Skeletal muscle tissue (tissue), 3 donors: ENCODE measurements at regions not wholly inside any gene's neighbourhood (a gene's known extent, or its start where the extent isn't known, plus 50 kb on each side); places are given as distances from the start of the nearest gene placed in this dataset.

Experiments used
- H3K27ac ChIP-seq: one replicate; pipeline ENCODE4 v1.7.0; 2013; ENCODE audit warnings: mild to moderate bottlenecking, low read depth, low read length, inconsistent platforms
- H3K27me3 ChIP-seq, 3 donors: one replicate each; pipeline ENCODE4 v1.7.0; 2013; ENCODE audit warnings: low read length in 3 of 3; ENCODE audit not compliant: control insufficient read depth in 3 of 3, insufficient read depth in 3 of 3
- H3K36me3 ChIP-seq, 3 donors: one replicate each; pipeline ENCODE4 v1.7.0; 2013; ENCODE audit warnings: low read length in 3 of 3; ENCODE audit not compliant: control insufficient read depth in 3 of 3, insufficient read depth in 3 of 3
- H3K4me1 ChIP-seq, 3 donors: one replicate each; pipeline ENCODE4 v1.7.0; 2013; ENCODE audit warnings: low read length in 3 of 3, mild to moderate bottlenecking in 3 of 3; ENCODE audit not compliant: control insufficient read depth in 3 of 3, insufficient read depth in 3 of 3
- H3K4me3 ChIP-seq, 3 donors: one replicate each; pipeline ENCODE4 v1.7.0; 2013; ENCODE audit warnings: low read length in 3 of 3
- H3K9ac ChIP-seq, 3 donors: one replicate each; pipeline ENCODE4 v1.7.0; 2013; ENCODE audit warnings: low read length in 3 of 3, mild to moderate bottlenecking in 3 of 3, moderate library complexity in 2 of 3, low read depth in 1 of 3
- H3K9me3 ChIP-seq, 3 donors: one replicate each; pipeline ENCODE4 v1.7.0; 2013; ENCODE audit warnings: low read length in 3 of 3; ENCODE audit not compliant: control insufficient read depth in 3 of 3
- donor health status: Osteomylitis.

DNA sequence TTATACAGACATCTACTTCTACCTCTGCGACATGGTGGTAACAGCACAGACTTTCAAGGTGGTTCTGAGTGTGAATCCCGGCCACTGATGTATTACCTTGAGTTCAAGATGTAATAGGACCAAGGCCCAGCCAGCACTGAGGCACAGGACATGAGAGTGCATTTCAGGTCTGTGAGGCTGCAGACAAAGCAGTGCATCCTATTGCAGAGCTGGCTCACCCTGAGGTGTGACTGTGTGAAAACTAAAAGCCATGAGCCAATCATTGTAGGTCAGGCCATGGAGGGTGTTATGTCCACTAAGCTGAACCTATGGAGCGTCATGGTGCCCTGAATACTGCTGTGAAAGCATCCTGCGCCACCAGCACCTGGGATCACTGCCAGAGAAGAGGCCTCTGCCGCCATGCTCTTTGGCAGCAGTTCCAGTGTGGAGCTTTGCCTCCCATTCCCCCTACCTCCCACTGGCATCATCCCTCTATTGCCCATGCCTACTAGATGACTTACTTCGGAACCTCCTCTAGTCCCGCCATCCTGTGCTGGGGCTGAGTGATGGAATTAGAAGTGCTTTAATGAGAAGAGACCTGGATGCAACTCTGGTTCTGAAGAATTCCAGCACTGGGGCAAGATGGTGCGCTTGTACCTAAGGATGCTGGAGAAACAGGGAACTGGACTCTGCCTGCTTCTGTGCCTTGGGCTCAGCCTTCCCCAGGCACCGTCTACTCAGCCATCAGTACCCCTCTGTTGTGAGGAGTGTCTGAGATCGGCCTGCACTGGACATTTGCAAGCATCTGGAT is 112.0 kb upstream of the RMDN2 start:
- Histone ChIP-seq H3K9ac (no peak overlapping the region), H3K36me3 (no peaks in the 10 kb centered on the region), H3K27ac (no peak overlapping the region), H3K27me3 (no peaks in the 10 kb centered on the region), H3K9me3 (no peaks in the 10 kb centered on the region), H3K4me3 (no peak overlapping the region), H3K4me1 (peaks cover 0 to 7% (median 0%) of the 10 kb centered on the region in 3 donors)

- Histone ChIP-seq H3K4me3 (no peak overlapping the region), H3K9me3 (no peaks in the 10 kb centered on the region), H3K4me1 (no peaks in the 10 kb centered on the region), H3K27ac (no peak overlapping the region), H3K27me3 (no peaks in the 10 kb centered on the region), H3K9ac (no peak overlapping the region), H3K36me3 (no peaks in the 10 kb centered on the region)
Measured at GRCh38 chr2:37816036-37816435, 109.1 kb upstream of the RMDN2 start.

DNA sequence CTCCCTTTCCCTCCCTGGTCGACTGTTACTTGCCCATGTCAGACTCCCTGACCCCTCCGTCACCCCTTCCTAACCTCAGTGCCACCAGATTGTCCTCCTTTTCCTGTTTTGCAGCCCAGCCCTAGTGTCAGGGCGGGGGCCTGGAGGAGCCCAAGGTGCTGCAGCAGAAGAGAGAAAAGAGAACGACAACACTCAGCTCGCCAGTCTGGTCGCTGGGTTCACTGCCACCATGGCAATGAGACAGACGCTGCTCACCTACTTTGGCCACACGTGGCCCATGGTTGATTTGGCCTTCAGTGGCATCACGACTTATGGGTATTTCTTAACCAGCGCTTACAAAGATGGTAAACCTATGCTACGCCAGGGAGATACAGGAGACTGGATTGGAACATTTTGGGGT is 108.4 kb upstream of the RMDN2 start:
- Histone ChIP-seq H3K4me1 (no peaks in the 10 kb centered on the region), H3K9me3 (no peaks in the 10 kb centered on the region), H3K27me3 (no peaks in the 10 kb centered on the region), H3K4me3 (no peak overlapping the region), H3K36me3 (no peaks in the 10 kb centered on the region), H3K9ac (no peak overlapping the region), H3K27ac (no peak overlapping the region)

- Histone ChIP-seq H3K4me3 (no peak overlapping the region), H3K36me3 (no peaks in the 10 kb centered on the region), H3K27ac (no peak overlapping the region), H3K27me3 (no peaks in the 10 kb centered on the region), H3K4me1 (no peaks in the 10 kb centered on the region), H3K9ac (no peak overlapping the region), H3K9me3 (no peaks in the 10 kb centered on the region)
Measured at GRCh38 chr2:37819186-37819585, 105.9 kb upstream of the RMDN2 start.

DNA sequence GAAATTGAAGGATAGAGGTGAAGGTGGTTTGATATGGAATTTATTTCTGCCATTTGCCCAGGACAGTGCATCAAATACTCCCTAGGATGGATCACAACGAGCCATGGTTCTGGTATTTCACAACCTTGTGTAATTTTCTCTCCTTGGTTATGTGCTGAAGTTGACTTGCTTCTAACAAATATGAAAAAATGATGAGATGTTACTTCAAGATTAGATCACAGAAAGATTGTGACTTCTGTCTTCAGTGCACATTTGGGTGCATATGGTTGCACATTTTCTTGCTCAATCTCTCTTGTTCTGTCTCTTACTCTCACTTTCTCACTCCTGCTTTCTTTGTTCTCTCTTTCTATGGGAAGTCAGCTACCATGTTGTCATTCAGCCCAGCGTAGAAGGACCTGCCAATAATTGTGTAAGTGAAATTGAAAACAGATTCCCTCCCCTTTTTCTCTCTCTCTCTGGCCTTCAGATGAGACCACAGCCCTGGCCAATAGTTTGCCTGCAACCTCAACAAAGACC is 104.6 kb upstream of the RMDN2 start:
- H3K4me3 ChIP-seq: no peak overlapping the region
- no peaks in the 10 kb centered on the region for H3K36me3 ChIP-seq
- no peak overlapping the region for H3K9ac ChIP-seq
- no peak overlapping the region for H3K27ac ChIP-seq
- no peaks in the 10 kb centered on the region for H3K4me1 ChIP-seq
- no peaks in the 10 kb centered on the region for H3K9me3 ChIP-seq
- H3K27me3 ChIP-seq: no peaks in the 10 kb centered on the region

DNA sequence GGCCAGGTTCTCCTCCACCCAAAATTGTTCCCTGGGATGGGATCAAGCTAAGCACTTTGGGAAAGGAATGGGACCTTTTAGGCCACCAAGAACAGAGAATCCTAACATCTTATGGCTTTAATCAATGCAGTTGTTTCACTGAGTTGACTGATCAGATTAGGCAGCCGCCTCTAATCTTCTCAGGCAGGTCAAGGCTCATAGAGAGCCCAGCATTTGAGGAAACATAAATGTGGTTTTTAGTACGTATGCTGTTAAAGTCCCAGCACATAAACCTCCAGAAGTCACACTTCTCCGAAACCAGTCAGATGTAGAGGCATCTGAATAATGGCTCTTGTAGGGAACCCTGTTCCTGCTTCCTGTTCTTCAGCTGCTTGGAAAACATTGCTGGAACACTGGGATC is 99.5 kb upstream of the RMDN2 start:
- no peak overlapping the region for H3K27ac ChIP-seq
- no peaks in the 10 kb centered on the region for H3K36me3 ChIP-seq
- no peaks in the 10 kb centered on the region for H3K9me3 ChIP-seq
- no peaks in the 10 kb centered on the region for H3K27me3 ChIP-seq
- H3K4me3 ChIP-seq: no peak overlapping the region
- no peak overlapping the region for H3K9ac ChIP-seq
- peaks cover 6 to 12% (median 10%) of the 10 kb centered on the region in 3 donors for H3K4me1 ChIP-seq

GRCh38 chr2:37826611-37827010 is 98.5 kb upstream of the RMDN2 start:
- no peak overlapping the region for H3K4me3 ChIP-seq

GRCh38 chr2:37827455-37827854 is 97.6 kb upstream of the RMDN2 start:
- Histone ChIP-seq H3K9ac (no peak overlapping the region), H3K4me1 (peaks cover 6 to 12% (median 12%) of the 10 kb centered on the region in 3 donors), H3K9me3 (no peaks in the 10 kb centered on the region), H3K27ac (peak overlapping the region; percentile 52), H3K36me3 (no peaks in the 10 kb centered on the region), H3K4me3 (no peak overlapping the region), H3K27me3 (no peaks in the 10 kb centered on the region)

More at GRCh38 chr2:37826611-37827010, 98.5 kb upstream of the RMDN2 start:
- Histone ChIP-seq H3K27me3 (no peaks in the 10 kb centered on the region), H3K4me1 (peaks cover 6 to 12% (median 10%) of the 10 kb centered on the region in 3 donors), H3K27ac (no peak overlapping the region), H3K9me3 (no peaks in the 10 kb centered on the region), H3K9ac (no peak overlapping the region), H3K36me3 (no peaks in the 10 kb centered on the region)

DNA sequence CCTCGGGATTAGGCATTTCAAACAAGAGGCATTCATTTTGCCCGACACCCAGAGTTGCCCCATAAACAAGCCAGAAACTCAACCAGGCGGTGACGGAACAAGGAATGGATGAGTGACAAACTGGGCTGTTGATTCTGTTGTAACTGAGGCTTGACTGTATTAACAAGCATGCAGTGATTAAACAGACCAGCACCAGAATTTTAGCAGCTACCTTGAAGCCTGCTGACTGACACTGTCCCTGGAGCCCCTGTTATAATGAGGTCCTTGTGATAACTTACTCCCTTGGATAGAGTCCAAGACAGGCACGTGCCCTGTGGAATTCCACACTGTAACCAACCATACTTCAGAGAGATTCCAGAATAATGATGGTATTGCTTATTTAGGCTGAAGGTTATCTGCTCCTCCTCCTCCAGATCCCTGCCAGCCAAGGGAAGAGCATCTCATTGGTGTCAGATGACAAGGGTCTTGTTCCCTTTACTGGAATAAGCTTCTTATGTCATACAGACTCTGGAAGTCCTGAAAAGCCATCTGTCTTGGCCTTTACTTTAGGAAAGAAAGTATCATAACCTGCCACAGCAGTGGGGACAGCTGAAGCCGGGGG is 97.1 kb upstream of the RMDN2 start:
- no peak overlapping the region for H3K9ac ChIP-seq

GRCh38 chr2:37829202-37829601 is 95.9 kb upstream of the RMDN2 start:
- H3K9ac ChIP-seq: no peak overlapping the region
- no peaks in the 10 kb centered on the region for H3K27me3 ChIP-seq
- peaks cover 6 to 14% (median 12%) of the 10 kb centered on the region in 3 donors for H3K4me1 ChIP-seq
- H3K36me3 ChIP-seq: no peaks in the 10 kb centered on the region
- no peak overlapping the region for H3K27ac ChIP-seq
- H3K4me3 ChIP-seq: no peak overlapping the region
- H3K9me3 ChIP-seq: no peaks in the 10 kb centered on the region

More for the DNA sequence above, 97.1 kb upstream of the RMDN2 start:
- no peaks in the 10 kb centered on the region for H3K27me3 ChIP-seq
- no peaks in the 10 kb centered on the region for H3K9me3 ChIP-seq
- H3K4me3 ChIP-seq: no peak overlapping the region
- H3K36me3 ChIP-seq: no peaks in the 10 kb centered on the region
- H3K27ac ChIP-seq: peak overlapping the region; percentile 52
- peaks cover 6 to 14% (median 12%) of the 10 kb centered on the region in 3 donors for H3K4me1 ChIP-seq
